ENCODE measurements at regions not wholly inside any gene's neighbourhood (a gene's known extent, or its start where the extent isn't known, plus 50 kb on each side); places are given as distances from the start of the nearest gene placed in this dataset.
A peak's percentile ranks its signal among the peaks of the same experiment; 100 is the strongest.

DNA sequence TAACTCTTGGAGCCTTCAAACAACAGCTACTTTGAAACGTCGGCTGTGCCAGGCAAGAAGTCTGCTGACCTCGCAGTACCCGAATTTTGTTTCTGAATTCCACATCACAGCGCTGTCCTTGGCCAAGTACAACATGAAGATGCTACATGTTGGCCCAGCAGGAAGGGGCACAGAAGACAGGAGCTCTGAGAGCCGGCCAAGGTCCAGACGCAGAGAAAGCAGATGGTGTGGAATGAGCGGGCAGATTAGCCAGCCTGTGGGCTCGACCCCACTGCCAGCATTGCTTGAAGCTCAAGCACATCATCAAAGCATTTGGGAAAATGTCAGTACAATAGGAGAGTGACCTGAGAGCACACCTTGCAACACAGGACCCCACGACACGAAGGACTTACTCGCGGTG, 64.5 kb downstream of the FZD10 start:
- no peak for DNase-seq
- ATAC-seq = no peak
- no peak for FAIRE-seq
- H3K9me3 ChIP-seq = no peaks in the 10 kb centered on the region
- H3K27ac ChIP-seq = no peak overlapping the region
- H3K36me3 ChIP-seq = no peaks in the 10 kb centered on the region
- WGBS, 2 donors = 69 to 75% methylated on average over 13 of the region's 13 CpGs
- intact Hi-C loops (cut with DNase I) = no loop called here
- TF ChIP-seq CTCF (IDR thresholded peaks at IDR 0.05) = no peak
- peaks cover 0 to 5% (median 0%) of the 10 kb centered on the region in 4 donors for H3K27me3 ChIP-seq
- H3K4me3 ChIP-seq = no peak overlapping the region
- H3K4me1 ChIP-seq = no peaks in the 10 kb centered on the region

GRCh38 chr12:130227641-130228040, 65.4 kb downstream of the FZD10 start:
- ATAC-seq = no peak
- Histone ChIP-seq H3K27me3 (peaks cover 0 to 5% (median 0%) of the 10 kb centered on the region in 4 donors), H3K4me1 (no peaks in the 10 kb centered on the region), H3K36me3 (no peaks in the 10 kb centered on the region), H3K27ac (no peak overlapping the region), H3K9me3 (no peaks in the 10 kb centered on the region), H3K4me3 (no peak overlapping the region)
- no peak for TF ChIP-seq CTCF (IDR thresholded peaks at IDR 0.05)
- DNase-seq = no peak
- intact Hi-C loops (cut with DNase I) = no loop called here
- 18 to 30% methylated on average over 4 of the region's 4 CpGs for WGBS, 2 donors
- no peak for FAIRE-seq

- FAIRE-seq (no peak), DNase-seq (no peak), ATAC-seq (no peak)
- H3K4me3 ChIP-seq = no peak overlapping the region
- WGBS, 2 donors = 63 to 69% methylated on average over 9 of the region's 9 CpGs
- no peaks in the 10 kb centered on the region for H3K4me1 ChIP-seq
- H3K27ac ChIP-seq = no peak overlapping the region
- no peaks in the 10 kb centered on the region for H3K36me3 ChIP-seq
- intact Hi-C loops (cut with DNase I) = no loop called here
- H3K27me3 ChIP-seq = no peaks in the 10 kb centered on the region
- no peak for TF ChIP-seq CTCF (IDR thresholded peaks at IDR 0.05)
- no peaks in the 10 kb centered on the region for H3K9me3 ChIP-seq
Observed at GRCh38 chr12:130236446-130236845, 74.2 kb downstream of the FZD10 start.

GRCh38 chr12:130240831-130241590, 78.7 kb downstream of the FZD10 start:
- intact Hi-C loops (cut with DNase I) = no loop called here
- Histone ChIP-seq H3K27me3 (no peaks in the 10 kb centered on the region), H3K27ac (no peak overlapping the region), H3K36me3 (no peaks in the 10 kb centered on the region), H3K4me3 (no peak overlapping the region), H3K4me1 (no peaks in the 10 kb centered on the region), H3K9me3 (no peaks in the 10 kb centered on the region)
- WGBS, 2 donors = 54 to 56% methylated on average over 13 of the region's 13 CpGs
- peak in 3 of 6 donors; percentile 37 to 79 (median 37) for DNase-seq
- no peak for TF ChIP-seq CTCF (IDR thresholded peaks at IDR 0.05)
- no peak for ATAC-seq
- no peak for FAIRE-seq

- H3K4me3 ChIP-seq = no peak overlapping the region
- ATAC-seq = no peak
Observed at GRCh38 chr12:130242506-130242905, 80.2 kb downstream of the FZD10 start.

More at GRCh38 chr12:130242506-130242905, 80.2 kb downstream of the FZD10 start:
- WGBS, 2 donors = 72 to 80% methylated on average over 7 of the region's 7 CpGs
- Histone ChIP-seq H3K27ac (no peak overlapping the region), H3K27me3 (no peaks in the 10 kb centered on the region), H3K4me1 (no peaks in the 10 kb centered on the region), H3K9me3 (no peaks in the 10 kb centered on the region), H3K36me3 (no peaks in the 10 kb centered on the region)
- intact Hi-C loops (cut with DNase I) = no loop called here
- no peak for TF ChIP-seq CTCF (IDR thresholded peaks at IDR 0.05)
- no peak for DNase-seq
- no peak for FAIRE-seq

Measured in pancreas (tissue), 10 donors.